CD4-positive, alpha-beta T cell treated with Interleukin-6 for 4 hours (primary cell): ENCODE measurements at regions not wholly inside any gene's neighbourhood (a gene's known extent, or its start where the extent isn't known, plus 50 kb on each side); places are given as distances from the start of the nearest gene placed in this dataset.
"Not testable (repeated sequence)": the region's sequence is repeated elsewhere in the genome, so short reads cannot be mapped to it uniquely, and the experiment has no call there.

Source experiments
- DNase-seq: peaks from one replicate; pipeline ENCODE4 v3.0.0-alpha.2; 2020; ENCODE audit warnings: mixed read lengths

DNA sequence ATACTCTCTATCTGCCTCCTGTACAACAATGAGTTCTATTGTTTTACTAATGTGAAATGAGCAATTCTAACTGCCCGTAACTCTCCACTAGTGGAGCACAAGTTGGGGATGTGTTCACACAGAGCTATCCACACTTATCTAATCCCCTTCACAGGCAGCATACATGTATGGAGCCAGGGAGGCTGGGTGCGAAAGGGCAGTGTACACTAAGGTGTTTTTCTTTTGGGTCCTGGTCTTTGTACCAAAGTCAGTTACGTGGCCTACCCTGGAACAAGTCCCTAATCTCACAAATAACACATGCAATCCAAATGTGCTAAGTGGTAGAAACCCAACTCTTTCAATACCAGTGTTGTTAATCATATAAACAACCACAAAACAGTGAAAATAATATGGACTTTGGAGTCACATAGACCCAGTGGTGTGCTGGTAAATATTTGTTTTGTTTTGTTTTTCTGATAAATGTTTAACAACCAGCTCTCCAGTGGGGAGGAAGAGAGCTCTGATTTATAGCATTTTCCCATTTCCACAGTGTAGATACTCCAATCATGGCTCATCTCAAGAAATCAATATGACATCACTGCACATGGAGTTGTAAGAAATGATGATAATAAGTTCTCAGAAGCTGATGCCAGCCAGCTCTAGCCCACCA, 319.9 kb upstream of the DUSP10 start:
- no peak for DNase-seq

DNA sequence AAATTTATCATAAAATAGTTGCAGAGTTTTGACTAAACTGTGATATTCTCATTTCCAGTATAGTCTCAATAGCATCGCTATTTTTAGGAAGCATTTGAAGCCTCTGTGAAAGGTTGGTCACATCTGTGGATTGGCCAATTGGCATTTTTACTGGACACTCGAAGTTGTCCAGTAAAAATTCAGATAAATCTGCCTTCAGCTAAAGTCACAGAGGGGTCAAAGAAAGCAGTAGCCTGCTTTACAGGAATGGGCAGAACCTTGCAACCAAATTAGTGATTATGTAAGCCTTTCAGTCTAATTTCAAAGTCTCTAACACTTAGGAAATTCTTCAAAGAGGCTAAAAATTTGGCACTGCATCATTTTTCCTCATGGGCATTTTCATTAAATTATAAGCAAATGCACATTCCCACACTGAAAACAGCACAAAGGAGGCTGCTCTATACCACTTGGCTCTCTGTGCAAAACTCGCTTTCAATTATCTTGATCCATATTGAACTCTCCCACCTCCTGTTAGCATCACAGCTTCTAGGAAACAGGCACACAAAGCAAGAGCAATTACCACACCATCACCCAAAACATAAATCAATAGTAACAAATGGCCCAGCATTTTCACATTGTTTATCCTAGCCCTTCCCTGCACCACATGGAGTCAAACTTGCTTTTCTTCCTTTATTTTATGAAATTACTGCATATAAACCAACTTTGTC, 318.5 kb upstream of the DUSP10 start:
- no peak for DNase-seq

DNA sequence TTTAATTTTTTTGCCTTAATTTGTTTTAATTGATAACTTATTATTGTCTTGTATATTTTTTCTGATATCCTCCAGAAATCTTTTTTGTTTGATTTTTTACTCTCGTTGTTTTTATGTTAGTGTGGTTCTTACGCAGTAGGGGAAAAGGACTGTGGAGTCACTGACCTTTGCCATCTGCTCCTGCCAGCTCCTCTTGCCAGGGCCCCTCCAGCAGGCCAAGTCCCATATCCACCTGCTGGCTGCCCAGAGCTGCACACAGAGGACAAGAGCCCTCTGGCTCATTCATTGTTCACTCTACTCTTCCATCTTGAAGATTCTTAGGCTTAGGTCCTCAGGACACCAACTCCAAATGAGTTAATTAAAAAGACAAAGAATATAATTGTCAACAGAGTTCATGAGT, 316.4 kb upstream of the DUSP10 start:
- DNase-seq, result no peak

DNA sequence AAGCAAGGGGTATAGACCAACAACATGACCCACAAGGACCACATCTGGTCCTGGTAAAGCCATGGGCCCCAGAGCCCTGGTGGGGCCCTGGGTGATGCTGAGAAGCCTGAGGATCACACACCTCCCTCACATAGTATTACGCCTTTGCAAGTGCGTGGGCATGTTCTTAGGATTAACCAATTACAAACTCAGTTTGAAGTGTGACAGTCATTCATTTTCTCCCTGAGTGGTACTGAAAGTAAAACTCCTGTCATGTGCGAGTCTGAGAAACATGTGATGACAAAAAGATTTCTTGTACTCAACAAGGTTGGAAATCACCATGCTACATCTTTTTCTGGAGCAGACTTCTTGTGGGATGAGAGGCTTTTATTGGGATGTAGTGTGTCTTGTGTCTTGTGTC, 315.3 kb upstream of the DUSP10 start:
- no peak for DNase-seq

DNA sequence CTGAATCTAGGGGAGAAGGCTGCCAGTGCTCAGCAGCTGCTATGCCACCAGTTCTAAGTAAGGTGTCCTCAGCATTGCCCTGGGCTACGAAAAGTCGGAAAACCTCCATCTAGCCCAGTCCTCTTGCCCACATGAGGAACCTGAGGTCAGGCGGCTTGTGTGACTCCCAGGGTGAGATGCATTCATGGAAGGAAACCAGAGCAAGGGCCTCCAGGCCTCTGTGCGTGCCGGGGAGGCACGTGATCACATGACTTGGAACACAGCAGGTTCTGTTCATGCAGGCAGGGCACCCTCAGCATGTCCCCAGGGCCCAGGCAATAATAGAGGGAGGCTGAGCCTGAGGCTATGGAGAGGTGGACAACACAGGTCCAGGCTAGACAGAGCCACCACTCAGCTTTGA, 312.5 kb upstream of the DUSP10 start:
- no peak for DNase-seq

DNA sequence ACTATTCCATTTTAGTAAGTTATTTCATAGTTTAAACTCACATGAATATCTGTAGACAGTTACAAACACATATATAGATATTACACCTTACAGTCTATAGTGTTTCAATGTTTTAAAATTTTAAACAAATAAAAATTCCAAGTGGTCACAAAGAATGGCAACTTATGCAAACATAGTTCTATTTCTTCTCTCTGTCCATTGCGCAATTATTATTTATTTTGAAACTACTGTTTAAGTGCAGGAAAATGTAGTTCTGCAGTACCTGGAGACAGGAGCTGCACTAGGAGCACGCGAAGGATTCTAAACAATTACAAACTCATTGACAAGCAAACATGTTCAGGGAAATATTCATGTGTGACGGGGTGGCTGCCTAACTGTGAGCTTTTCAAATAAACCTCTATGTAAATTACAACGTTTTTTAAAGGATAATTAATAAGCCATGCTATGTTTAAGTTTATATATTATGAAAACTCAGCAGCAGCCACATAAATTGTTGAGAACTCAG, 312.0 kb upstream of the DUSP10 start:
- DNase-seq, result no peak

DNA sequence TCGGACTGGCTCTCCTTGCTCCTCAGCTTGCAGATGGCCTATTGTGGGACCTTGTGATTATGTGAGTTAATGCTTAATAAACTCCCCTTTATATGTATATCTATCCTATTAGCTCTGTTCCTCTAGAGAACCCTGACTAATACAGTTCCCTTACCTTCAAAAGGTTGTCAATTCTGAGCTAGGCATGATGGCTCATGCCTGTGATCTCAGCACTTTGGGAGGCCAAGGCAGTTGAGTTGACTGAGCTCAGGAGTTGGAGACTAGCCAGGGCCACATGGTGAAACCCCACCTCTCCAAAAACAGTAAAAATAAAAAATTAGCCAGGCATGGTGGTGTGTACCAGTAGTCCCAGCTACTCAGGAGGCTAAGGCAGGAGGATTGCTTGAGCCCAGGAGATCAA, 309.4 kb upstream of the DUSP10 start:
- not testable (repeated sequence) for DNase-seq

DNA sequence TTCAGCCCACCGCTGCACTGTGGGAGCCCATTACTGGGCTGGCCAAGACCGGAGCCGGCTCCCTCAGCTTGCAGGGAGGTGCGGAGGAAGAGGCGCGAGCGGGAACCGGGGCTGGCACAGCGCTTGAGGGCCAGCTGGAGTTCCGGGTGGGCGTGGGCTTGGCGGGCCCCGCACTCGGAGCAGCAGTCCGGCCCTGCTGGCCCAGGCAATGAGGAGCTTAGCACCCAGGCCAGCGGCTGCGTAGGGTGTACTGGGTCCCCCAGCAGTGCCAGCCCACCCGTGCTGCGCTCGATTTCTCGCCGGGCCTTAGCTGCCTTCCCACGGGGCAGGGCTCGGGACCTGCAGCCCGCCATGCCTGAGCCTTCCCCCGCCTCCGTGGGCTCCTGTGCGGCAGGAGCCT, 307.8 kb upstream of the DUSP10 start:
- not testable (repeated sequence) for DNase-seq

DNA sequence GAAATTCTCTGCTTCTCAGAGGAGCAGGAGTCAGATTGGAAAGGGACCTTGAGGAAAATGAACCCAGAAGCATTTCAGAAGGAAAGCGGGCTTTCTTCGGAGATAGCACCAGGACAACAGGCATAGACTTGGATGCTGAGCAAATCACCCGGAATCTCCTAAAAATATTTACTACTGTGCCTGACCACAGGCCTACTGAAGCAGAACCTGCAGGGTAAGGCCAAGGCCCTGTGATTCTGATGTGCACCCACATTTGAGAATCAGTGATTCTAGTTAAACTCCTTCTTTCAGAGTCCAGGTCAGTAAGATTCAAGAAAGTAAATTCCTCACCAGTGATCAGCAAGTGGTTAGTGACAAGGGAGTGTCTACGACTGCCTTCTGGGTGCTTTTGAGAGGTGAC, 307.3 kb upstream of the DUSP10 start:
- DNase-seq, result no peak

DNA sequence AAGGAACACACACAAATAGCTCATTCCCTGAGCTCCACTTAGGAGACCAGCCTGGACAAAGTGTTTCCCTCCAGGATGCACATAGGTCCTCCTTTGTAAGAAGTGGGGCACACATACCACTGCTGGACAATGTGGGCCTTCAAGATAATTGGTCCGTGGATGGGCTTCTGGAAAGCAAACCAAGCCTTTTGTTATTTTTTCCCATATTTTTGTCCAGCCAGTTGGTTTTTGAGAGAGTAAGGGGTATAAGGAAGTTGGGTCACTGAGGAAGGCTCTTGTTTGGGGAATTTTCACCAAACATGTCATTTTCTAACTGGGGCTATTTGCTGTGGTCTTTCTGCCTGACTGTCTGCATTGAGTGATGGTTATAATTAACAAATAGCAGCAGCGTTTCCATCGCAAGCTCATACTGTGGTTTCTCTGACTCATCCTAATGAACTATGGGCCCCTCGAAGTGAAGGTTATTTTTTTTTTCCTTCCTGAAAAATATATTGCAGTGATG, 306.3 kb upstream of the DUSP10 start:
- DNase-seq, result no peak

DNA sequence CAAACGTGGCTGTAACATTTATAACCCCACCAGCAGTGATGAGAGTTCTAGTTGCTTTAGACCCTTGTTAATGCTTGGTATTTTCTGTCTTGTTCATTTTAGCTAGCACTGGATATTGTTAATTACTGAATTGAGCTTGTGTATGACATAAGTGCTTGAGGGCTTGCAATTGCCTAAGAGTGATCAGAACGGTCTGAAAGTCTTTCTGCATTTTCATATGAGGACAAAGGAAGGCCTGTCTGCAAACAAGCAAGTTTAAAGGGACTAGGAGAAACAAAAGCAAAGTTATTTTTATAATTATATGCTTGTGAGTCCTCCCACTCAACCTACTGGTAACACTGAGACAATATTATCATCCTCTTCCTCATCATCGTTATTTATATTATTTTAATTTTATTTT, 305.5 kb upstream of the DUSP10 start:
- no peak for DNase-seq

DNA sequence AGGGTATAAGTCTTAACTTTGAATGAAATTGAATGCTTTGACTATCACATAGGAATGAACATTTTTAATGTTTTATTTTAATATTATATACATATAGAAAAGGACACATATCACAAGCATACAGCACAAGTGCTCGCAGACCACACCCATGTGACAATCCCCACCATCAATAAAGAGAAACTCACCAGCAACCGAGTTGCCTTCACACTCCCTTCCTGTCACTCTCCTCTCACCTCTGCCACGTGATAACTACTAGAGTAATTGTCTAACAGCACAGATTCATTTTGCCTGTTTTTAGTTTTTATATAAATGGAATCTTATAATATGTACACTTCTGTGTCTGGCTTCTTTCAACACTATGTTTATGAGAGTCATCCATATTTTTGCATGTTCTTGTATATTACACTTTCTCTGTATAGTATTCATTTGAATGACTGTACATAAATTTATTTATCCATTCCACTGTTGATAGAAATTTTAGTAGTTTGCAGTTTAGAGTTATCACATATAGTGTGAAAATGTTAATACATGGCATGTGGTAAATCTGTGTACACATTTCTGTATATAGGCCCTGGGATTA, 304.9 kb upstream of the DUSP10 start:
- no peak for DNase-seq

DNA sequence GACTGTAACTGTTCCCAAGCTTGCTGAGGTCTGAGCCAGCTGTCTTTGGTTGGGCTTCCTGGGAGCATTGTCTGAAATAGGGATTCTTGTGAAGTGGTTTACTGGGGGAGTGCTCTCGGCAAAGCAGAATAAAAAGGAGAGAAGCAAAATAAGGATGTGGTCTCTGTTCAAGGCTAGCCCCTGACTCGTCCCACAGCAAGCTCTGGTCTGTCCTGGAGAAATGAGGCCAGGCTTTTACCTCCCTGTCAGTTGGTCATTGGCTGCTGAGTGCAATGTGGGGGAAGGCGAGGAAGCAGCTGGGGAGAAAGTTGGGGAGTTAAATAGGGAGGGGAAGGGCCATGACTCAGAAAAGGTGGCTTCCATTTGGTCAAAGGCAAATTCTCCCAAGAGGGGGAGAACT, 303.9 kb upstream of the DUSP10 start:
- DNase-seq, result no peak

DNA sequence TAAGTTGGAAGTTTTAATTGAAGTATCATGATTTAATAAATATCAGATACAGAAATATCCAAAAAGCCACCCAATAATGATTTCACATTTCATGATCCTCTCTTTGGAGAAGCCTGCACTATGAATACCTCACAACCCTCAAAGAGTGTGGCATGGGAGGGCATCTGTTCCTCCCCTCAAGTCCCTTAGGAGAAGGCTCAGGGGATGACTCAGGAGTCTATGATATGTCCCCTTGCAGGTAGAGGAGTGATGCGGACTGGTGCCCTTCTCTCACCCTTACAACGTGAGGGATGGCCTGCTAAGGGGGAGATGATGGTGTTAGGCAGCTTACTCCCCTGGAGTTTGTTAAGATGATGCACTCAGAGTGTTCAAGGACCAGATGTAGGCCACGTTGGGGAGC, 303.3 kb upstream of the DUSP10 start:
- no peak for DNase-seq

DNA sequence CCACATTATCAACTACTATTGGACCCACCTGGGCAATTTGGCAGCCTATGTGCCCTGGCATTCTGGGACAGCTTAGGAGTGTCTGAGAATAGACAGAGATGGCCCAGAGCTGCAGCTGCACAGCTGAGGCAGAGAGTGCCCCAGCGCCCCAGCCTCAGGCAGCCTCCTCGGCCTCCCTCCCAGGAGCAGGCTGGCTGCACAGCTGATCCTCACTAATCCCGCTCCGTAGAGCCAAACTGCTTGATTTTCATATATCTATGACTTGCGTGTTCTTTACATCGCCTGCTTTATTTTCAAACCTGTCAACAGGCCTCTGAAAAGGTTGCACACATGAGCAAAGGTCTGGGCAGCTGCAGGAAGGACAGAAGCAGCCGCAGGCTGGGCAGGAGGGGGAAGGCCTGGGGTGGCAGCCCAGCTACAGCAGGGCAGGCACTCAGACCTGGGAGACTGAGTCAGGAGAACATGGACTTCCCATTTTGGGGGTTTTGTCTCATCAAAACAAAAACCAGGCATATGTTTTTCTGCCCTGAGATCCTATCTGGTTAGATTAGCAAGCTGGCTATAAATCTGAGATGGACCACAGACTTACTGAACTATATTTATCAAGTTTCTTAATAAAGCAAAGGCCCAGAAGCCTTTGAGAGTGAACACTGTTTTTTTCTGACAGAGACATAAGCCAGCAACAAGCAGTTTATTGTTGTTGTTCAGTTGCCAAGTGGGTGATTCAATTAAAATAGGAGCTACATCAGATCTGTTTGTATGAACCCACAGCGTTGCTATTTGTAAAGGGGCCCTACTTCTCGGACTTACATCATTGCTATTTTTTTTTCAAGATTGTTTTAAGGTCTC, 301.8 kb upstream of the DUSP10 start:
- DNase-seq, result no peak

DNA sequence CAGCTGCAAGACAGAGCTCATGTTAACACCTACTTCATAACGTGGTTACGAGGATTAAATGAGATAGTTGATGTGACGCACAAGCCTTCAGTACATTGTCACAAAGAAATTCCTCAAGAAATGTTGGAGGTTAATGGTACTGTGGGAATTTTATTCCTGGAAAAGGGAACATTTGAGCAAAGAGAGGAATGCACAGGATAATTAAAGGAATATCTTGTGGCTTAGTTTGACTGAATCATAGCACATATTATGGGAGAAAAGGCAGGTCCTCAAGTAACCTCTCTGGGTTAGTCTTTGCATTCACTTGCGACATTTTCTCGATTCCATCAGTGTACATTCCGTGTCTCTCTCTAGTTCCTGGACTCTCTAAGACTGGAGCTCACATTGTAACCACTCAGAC, 300.2 kb upstream of the DUSP10 start:
- DNase-seq, result no peak

DNA sequence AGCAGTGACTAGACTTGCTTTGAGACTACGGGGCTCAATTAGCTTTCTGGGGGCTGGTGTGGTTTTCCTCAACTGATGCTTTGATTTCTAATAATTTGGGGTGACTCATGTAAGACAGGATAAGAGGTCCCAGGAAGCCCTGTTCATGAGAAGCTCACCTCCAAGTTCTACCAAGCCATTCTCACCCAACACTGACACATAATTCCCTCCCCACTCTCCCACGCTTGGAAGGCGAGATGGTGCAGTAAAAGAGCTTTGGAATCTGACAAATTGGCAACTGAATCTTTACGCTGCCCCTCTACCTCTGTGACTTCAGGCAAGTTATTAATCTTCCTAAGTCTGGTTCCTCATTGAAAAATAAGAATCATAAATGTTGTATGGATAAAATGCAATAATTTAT, 299.1 kb upstream of the DUSP10 start:
- DNase-seq, result no peak

DNA sequence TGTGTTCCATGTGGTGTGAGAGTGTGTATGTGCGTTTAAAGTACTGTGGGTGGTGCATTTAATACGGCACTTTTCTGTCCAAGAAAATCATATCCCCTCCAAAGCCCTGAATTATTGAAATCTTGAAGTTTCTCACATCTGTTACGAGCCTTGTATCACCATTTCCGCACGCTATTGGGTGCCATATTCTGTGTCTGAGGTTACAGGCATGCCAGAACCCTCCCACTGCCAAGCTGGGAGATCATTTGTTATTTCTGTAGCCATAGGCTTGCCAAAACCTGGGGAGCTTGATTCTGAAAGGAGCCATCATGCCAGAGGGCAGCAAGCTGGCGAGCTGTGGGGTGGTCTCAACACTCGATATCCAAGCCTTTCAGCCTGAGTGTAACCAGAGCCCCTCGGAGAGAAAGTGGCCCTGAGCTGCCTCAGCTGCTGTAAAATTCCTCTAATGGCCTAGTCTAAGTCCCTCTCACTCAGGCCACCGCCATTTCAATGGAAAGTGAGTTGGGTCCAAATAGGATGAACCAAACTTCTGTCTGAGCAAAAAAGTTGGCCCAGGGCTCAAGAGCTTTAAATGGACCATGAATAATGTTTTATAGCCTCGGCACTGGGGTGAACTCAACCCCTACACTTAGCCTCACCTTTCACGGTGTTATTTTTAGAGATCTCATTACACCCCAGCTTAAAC, 298.4 kb upstream of the DUSP10 start:
- no peak for DNase-seq

DNA sequence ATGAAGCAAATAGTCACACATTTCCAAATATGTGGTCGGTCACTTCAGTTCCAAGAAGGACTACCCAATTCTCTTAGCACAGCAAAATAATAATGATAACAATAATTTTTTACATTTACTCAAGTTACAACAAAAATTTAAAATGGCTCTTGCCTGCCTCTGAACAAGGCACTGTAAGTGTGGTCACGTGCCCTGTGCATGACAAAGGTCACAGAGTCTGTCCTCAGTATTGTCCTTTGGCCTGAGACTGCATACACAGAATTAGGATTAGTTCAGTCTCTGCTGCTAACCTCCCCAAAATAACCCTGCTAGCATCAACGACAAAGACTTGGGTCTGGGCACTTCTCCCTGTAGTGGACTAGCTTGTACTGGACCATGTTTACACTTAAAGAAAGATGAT, 297.1 kb upstream of the DUSP10 start:
- DNase-seq, result no peak

DNA sequence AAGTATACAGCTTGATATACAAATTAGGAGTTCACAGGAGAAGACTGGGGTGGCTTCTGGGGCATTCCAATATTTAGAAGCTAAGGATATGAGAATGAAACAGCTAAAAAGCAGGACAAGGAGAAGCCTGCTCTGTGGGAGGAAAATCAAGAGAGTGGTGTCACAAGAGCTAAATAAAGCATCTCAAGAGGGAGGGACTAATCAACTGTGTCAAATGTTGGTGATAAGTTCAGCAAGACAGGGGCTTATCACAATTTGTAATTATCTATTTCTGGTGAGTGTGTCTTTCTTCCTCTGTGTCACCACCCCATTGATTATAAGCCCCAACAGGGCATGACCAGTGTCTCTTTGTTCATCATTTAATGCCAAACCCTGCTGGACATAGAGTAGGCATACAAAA, 295.8 kb upstream of the DUSP10 start:
- no peak for DNase-seq

DNA sequence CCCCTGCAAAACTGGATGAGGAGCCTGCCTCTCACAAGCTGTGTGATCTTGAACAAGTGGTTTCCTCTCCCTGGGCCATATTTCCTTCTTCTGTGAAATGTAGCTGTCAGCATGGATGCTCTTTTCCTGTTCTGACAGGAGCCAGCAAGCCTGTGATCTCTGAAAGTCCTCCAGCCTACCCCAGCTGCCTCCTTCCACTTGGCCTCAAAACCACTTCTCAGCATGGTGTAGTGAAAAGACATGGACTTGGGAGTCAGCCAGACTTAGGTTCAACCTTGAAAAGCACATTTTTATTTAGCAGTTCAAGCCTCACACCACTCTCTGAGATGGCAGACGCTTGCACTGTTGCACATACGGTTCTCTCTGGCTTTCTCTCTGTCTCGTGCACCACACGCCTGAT, 292.9 kb upstream of the DUSP10 start:
- DNase-seq, result no peak

DNA sequence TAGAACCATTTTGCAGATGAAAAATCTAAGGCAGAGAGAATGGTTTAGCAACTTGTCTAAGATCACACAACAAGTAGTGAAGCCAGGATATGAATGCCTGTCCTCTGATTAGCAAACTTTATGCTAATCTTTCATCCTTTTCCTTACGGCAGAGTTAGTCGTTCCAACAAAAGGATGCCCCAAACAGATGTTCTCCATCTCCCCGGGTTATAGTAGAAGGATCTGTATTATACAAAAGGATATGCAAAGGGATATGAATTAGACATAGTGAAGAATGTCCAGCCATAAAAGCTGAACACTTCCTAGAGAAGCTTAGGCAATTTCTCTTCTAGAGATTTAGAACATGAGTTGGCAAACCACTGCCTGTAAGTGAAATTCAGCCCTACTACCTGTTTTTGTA, 291.6 kb upstream of the DUSP10 start:
- DNase-seq, result no peak

DNA sequence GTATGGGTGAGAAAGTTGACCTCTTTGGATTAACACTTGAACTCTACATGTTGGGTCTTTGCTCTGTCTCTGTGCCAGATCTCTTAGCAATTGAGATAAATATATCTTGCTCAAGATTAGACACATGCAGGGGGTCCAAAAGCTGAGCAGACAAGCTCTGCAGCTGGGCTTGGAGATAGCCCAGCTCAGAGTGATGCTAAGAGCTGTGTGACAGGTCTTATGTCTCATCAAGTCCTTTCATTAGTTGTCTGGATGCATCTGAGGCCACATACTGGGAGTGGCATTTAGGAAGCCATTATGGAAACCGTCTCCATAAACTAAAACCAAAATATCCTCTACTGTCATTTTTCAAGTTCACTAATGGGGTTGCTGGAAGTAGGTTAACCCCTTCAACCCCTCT, 289.4 kb upstream of the DUSP10 start:
- no peak for DNase-seq
